Effector memory CD8-positive, alpha-beta T cell (primary cell): ENCODE measurements at regions not wholly inside any gene's neighbourhood (a gene's known extent, or its start where the extent isn't known, plus 50 kb on each side); places are given as distances from the start of the nearest gene placed in this dataset.

ENCODE experiments used
- ATAC-seq: fragments of 150-1000 bp; cut with Tn5 transposase; replicated peaks from 2 replicates; pipeline ENCODE4 v1.10.0; 2021; ENCODE audit warnings: mild to moderate bottlenecking, moderate library complexity
- DNase-seq, 3 experiments: peaks; one replicate each; pipeline ENCODE4 v3.0.0; 2021
- H3K27ac Mint-ChIP-seq, 2 donors: one replicate each; pipeline ENCODE4 v1.8.0; 2022; ENCODE audit warnings: mild to moderate bottlenecking in 2 of 2, mixed read lengths in 2 of 2, moderate library complexity in 2 of 2
- H3K27me3 Mint-ChIP-seq, 2 donors: one replicate each; pipeline ENCODE4 v1.8.0; 2022; ENCODE audit warnings: mixed read lengths in 2 of 2
- H3K36me3 Mint-ChIP-seq: one replicate; pipeline ENCODE4 v1.8.0; 2022; ENCODE audit warnings: mild to moderate bottlenecking, moderate library complexity, mixed read lengths; ENCODE audit not compliant: insufficient read depth
- H3K4me1 Mint-ChIP-seq, 2 donors: one replicate each; pipeline ENCODE4 v1.8.0; 2022; ENCODE audit warnings: low read depth in 2 of 2, mixed read lengths in 2 of 2
- H3K4me3 Mint-ChIP-seq, 2 donors: one replicate each; pipeline ENCODE4 v1.8.0; 2022; ENCODE audit warnings: mild to moderate bottlenecking in 2 of 2, mixed read lengths in 2 of 2, moderate library complexity in 2 of 2
- H3K9me3 Mint-ChIP-seq, 2 donors: one replicate each; pipeline ENCODE4 v1.8.0; 2022; ENCODE audit warnings: mixed read lengths in 2 of 2

DNA sequence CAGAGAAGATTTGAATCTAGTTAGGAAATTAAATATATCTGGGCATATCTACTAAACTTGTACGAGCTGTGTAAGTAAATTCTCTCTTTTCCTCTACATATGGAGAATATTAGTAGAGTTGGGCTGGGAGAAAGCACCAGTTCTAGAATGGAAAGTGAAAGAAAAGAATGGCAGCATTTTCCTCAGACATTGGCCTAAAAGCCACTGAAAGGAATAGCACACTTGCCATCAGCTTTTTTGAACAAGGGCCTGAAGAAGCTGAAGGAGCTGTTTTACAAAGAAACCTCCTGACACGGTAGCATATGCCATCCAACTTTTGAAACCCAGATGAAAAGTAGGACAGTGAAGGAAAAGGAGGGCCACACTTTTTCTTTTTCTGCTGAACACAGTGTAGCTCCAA, 1563.7 kb upstream of the TENM4 start:
- Mint-ChIP-seq H3K27me3 (no peaks in the 10 kb centered on the region), H3K9me3 (peaks cover 0 to 5% of the 10 kb centered on the region in 2 donors), H3K4me3 (no peak overlapping the region), H3K36me3 (no peaks in the 10 kb centered on the region), H3K27ac (no peak overlapping the region), H3K4me1 (no peaks in the 10 kb centered on the region)
- ATAC-seq: no peak
- no peak for DNase-seq

DNA sequence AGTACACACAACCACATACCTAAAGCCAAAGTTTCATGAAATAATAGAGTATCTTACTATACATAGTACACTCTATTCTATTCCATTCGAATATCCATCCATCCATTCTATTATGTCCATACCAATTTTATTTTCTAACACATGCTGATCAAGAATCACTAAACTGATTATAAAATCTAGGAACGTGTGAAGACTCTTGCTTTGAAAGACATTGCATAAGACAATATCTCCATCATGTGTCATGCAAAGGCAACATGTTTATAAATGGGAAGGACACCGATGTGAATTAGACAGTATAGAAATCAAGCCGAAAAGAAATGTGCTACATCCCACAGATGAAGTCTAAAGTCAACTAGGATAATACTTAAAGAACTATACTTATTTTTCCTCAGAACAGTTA, 1561.5 kb upstream of the TENM4 start:
- no peaks in the 10 kb centered on the region for H3K4me1 Mint-ChIP-seq
- H3K9me3 Mint-ChIP-seq: peaks cover 7 to 8% of the 10 kb centered on the region in 2 donors
- ATAC-seq (no peak), DNase-seq (no peak)
- H3K36me3 Mint-ChIP-seq: no peaks in the 10 kb centered on the region
- no peak overlapping the region for H3K27ac Mint-ChIP-seq
- no peak overlapping the region for H3K4me3 Mint-ChIP-seq
- H3K27me3 Mint-ChIP-seq: no peaks in the 10 kb centered on the region

DNA sequence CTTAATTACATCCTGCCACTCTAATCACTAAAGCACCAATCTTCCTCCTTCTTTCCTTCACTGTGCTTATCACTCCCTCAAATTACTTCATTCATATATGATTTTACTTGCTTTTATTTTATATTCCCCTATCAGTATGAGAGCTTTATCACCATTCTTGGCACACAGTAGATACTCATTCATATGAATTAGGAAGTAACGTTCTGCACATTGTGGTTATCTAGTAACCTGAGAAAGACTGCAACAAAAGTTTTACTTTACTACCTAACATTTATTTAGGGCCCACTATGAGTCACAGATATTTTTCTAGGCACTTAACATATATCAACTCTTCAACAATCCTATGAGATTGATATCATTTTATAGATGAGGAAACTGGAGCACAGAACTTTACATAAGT, 1559.9 kb upstream of the TENM4 start:
- no peaks in the 10 kb centered on the region for H3K27me3 Mint-ChIP-seq
- ATAC-seq (no peak), DNase-seq (no peak)
- no peaks in the 10 kb centered on the region for H3K36me3 Mint-ChIP-seq
- peaks cover 5 to 7% of the 10 kb centered on the region in 2 donors for H3K9me3 Mint-ChIP-seq
- no peak overlapping the region for H3K27ac Mint-ChIP-seq
- H3K4me3 Mint-ChIP-seq: no peak overlapping the region
- H3K4me1 Mint-ChIP-seq: no peaks in the 10 kb centered on the region

DNA sequence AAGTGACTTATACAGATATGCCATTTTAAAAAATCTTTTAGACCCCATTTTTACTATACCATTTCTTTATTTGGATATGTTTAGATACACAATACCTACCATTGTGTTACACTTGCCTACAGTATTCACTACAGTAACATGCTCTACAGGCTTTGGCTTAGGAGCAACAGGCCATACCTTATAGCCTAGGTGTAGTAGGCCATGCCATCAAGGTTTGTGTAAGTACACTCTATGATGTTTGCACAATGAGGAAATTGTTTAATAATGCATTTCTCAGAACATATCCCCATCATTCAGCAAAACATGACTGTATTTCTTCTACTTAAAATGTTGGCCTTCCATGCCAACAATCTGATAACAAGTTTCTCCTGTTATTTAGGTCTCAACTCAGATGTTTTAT, 1559.5 kb upstream of the TENM4 start:
- DNase-seq (no peak), ATAC-seq (no peak)
- H3K27ac Mint-ChIP-seq: no peak overlapping the region
- H3K36me3 Mint-ChIP-seq: no peaks in the 10 kb centered on the region
- H3K9me3 Mint-ChIP-seq: peaks cover 5 to 7% of the 10 kb centered on the region in 2 donors
- no peak overlapping the region for H3K4me3 Mint-ChIP-seq
- H3K27me3 Mint-ChIP-seq: no peaks in the 10 kb centered on the region
- no peaks in the 10 kb centered on the region for H3K4me1 Mint-ChIP-seq

DNA sequence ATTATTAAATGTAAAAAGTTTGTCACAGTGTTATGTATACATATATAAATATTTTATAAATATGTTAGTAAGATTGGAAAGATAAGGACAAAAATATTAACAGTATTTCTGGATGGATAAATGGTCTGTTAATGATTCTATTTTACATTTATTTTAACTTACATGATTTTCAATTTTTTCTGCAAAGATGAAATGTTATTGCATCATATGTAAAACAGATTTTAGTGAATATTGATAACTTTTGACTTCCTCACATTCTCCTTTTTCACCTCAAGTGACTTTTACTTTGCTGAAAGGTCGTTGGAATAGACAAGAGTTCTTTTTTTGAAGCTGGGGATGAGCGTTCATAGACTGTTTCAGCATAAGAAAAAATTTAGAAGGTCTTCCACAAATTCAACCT, 1554.7 kb upstream of the TENM4 start:
- Mint-ChIP-seq H3K4me3 (no peak overlapping the region), H3K27me3 (no peaks in the 10 kb centered on the region), H3K27ac (no peak overlapping the region), H3K4me1 (no peaks in the 10 kb centered on the region), H3K9me3 (peaks cover 8 to 12% of the 10 kb centered on the region in 2 donors), H3K36me3 (no peaks in the 10 kb centered on the region)
- ATAC-seq (no peak), DNase-seq (no peak)

DNA sequence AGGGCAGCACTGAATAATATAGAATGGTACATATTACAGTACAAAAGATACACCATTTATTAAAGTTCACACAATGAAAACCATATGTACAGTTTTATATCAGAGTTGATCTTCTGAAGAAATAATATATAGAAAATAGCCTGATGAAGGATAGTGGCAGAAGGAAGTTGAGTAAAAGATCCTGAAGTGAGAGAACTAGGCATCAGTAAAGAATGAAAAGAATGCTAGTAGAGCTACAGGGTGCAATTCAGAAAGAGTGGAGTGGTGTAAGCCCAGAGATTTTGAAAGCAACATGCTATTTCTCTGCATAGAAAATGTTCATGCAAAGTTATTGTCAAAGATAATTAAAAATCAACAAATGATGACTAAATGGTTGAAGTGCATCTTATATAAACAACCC, 1552.7 kb upstream of the TENM4 start:
- Mint-ChIP-seq H3K4me3 (no peak overlapping the region), H3K36me3 (peaks cover 3% of the 10 kb centered on the region), H3K9me3 (peaks cover 11 to 24% of the 10 kb centered on the region in 2 donors), H3K27me3 (no peaks in the 10 kb centered on the region), H3K27ac (no peak overlapping the region), H3K4me1 (no peaks in the 10 kb centered on the region)
- ATAC-seq: no peak
- no peak for DNase-seq

DNA sequence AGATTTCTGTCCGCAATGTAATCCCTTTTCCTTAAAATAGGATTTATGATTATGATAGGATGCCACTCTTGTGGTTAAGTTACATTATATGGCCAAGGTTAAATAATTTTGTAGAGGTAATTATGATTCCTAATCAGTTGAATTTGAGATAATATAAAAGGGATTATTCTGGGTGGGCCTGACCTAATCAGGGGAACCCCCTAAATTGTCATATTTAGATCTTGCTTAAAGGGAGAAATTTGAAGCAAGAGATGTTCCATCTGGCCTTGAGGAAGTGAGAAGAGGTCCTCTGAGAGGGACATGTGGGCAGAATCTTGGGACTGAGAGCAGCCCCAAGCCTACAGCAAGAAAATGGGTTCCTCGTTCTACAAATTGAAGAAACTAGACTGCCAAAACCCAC, 1550.1 kb upstream of the TENM4 start:
- no peaks in the 10 kb centered on the region for H3K27me3 Mint-ChIP-seq
- no peak for ATAC-seq
- DNase-seq: no peak
- no peak overlapping the region for H3K27ac Mint-ChIP-seq
- H3K9me3 Mint-ChIP-seq: peaks cover 11 to 28% of the 10 kb centered on the region in 2 donors
- no peak overlapping the region for H3K4me3 Mint-ChIP-seq
- H3K36me3 Mint-ChIP-seq: peaks cover 3% of the 10 kb centered on the region
- no peaks in the 10 kb centered on the region for H3K4me1 Mint-ChIP-seq

DNA sequence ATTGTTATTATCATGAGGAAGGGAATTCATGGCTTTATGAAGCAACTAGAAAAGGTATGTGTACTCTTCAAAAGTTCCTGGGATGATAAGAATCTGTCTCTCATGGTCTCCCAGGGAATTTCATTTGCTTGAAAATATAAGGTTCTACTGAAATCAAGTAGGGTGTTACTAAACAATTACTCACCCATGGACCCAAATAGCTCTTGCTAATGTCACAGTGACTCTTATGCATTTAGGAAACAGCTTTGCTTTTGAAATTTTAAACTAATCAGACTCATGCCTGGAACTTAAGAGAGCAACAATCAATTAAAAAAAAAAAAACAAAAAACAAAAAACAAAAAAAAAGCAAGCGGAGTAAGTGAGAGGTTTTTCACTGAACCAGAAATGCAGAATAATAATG, 1546.3 kb upstream of the TENM4 start:
- ATAC-seq (no peak), DNase-seq (no peak)
- Mint-ChIP-seq H3K4me1 (no peaks in the 10 kb centered on the region), H3K9me3 (peaks cover 11 to 35% of the 10 kb centered on the region in 2 donors), H3K36me3 (peaks cover 3% of the 10 kb centered on the region), H3K27me3 (no peaks in the 10 kb centered on the region), H3K4me3 (no peak overlapping the region), H3K27ac (no peak overlapping the region)

DNA sequence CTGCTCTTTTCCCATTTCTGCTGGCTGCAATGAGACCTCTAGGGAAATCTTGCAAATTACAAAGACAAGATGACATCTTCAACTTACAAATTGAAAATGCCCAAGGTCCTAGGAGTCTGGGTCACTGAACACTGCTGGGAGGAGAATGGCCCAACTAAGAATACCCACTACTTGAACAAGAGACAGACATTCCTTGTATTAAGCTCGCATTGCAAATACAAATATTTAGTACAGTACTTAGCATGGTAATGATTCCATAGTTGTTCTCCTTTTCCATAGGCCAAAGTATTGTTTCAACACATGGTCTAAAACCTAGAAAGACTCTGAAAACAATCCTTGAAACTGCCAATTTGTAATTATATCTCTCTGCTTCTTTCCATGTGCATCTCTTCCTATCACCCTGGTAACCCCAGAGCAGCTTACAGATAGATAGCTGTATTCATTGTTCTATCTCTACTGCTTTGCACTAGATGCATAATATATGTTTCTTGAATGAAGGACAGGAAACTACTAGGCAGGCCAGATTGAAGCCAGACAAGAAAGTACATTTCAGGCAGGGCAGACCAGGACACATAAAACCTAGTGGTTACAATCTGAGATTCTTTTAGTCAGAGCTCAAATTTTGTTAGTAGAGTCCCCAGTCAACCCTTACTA, 1545.7 kb upstream of the TENM4 start:
- no peak for DNase-seq
- Mint-ChIP-seq H3K4me1 (no peaks in the 10 kb centered on the region), H3K27me3 (no peaks in the 10 kb centered on the region), H3K9me3 (peaks cover 11 to 35% of the 10 kb centered on the region in 2 donors), H3K4me3 (no peak overlapping the region), H3K36me3 (peaks cover 3% of the 10 kb centered on the region), H3K27ac (no peak overlapping the region)
- ATAC-seq: no peak

DNA sequence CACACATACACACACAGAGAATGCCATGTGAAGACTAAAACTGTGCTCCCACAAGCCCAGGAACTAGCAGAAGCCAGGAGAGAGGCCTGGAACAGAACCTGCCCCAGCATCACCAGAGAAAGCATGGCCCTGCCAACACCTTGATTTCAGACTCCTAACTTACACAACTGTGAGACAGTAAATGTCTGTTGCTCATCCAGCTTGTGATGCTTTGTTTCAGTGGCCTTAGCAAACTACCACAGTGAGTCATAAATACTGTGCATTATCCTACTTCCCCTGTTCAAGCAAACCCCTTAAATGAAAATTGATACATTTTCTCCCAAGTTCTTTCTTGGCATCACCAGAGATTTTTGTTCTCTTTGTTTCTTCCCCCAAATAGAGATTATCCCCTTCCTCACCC, 1539.4 kb upstream of the TENM4 start:
- Mint-ChIP-seq H3K27ac (no peak overlapping the region), H3K9me3 (peaks cover 7 to 12% of the 10 kb centered on the region in 2 donors), H3K36me3 (no peaks in the 10 kb centered on the region), H3K4me1 (no peaks in the 10 kb centered on the region), H3K4me3 (no peak overlapping the region), H3K27me3 (no peaks in the 10 kb centered on the region)
- no peak for ATAC-seq
- no peak for DNase-seq

DNA sequence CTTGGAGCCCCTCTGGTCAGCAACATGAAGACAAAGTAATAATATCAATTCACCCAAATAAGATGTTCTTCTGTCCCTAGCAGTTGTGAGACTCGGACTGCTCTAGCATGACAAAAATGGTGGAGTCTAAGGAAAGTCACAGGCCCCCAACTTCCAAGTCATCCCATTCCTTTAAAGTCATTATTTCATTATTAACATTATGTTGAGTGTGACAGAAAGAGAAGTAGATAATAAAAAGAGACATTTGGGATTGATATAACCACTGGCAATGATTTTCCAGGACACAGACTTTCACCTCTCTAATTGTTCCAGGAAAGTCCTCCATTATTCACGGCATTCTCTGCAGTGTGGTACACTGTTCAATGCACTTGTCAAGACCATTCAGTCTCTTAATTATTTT, 1533.0 kb upstream of the TENM4 start:
- no peak for ATAC-seq
- Mint-ChIP-seq H3K27ac (no peak overlapping the region), H3K27me3 (no peaks in the 10 kb centered on the region), H3K4me3 (no peak overlapping the region), H3K4me1 (no peaks in the 10 kb centered on the region), H3K36me3 (no peaks in the 10 kb centered on the region), H3K9me3 (peaks cover 5 to 8% of the 10 kb centered on the region in 2 donors)
- DNase-seq: no peak

DNA sequence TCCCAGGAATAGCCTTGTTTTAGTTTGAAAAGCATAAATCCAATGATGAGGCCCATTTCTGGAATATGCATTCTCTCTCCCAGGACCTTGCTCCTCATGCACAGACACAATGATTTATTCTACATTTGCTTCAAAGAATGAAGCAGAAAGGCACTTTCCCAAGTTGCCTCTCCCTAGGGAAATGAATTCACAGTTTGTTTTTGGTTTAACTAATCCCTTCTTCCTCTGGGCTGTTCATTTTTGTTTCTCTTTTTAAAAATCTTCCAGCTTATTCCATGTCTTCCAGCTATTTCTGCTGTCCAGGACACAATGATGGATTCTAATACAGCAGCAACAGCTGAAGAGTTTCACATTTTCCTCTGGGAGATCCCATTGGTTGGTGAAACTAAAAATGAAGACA, 1529.2 kb upstream of the TENM4 start:
- Mint-ChIP-seq H3K36me3 (no peaks in the 10 kb centered on the region), H3K27me3 (no peaks in the 10 kb centered on the region), H3K9me3 (peaks cover 1 to 10% of the 10 kb centered on the region in 2 donors), H3K4me3 (no peak overlapping the region), H3K4me1 (no peaks in the 10 kb centered on the region), H3K27ac (no peak overlapping the region)
- DNase-seq: no peak
- ATAC-seq: no peak

DNA sequence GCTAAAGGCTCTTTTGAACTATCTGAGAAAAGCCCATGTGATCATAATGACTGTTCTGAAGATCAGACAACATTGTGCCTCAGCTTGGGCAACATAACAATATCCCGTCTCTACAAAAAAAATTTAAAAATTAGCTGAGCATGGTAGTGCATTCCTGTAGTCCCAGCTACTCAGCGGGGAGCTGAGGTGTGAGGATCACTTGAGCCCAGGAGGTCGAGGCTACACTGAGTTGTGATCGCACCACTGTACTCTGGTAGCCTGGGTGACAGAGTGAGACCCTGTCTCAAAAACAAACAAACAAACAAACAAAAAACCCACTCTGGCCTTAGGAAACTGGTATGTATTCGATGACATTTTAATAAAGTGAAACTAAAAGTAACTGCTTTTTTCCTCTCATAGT, 1526.8 kb upstream of the TENM4 start:
- H3K4me3 Mint-ChIP-seq: no peak overlapping the region
- no peak overlapping the region for H3K27ac Mint-ChIP-seq
- H3K9me3 Mint-ChIP-seq: peaks cover 10 to 22% of the 10 kb centered on the region in 2 donors
- no peaks in the 10 kb centered on the region for H3K27me3 Mint-ChIP-seq
- H3K4me1 Mint-ChIP-seq: no peaks in the 10 kb centered on the region
- no peaks in the 10 kb centered on the region for H3K36me3 Mint-ChIP-seq
- DNase-seq (no peak), ATAC-seq (no peak)

DNA sequence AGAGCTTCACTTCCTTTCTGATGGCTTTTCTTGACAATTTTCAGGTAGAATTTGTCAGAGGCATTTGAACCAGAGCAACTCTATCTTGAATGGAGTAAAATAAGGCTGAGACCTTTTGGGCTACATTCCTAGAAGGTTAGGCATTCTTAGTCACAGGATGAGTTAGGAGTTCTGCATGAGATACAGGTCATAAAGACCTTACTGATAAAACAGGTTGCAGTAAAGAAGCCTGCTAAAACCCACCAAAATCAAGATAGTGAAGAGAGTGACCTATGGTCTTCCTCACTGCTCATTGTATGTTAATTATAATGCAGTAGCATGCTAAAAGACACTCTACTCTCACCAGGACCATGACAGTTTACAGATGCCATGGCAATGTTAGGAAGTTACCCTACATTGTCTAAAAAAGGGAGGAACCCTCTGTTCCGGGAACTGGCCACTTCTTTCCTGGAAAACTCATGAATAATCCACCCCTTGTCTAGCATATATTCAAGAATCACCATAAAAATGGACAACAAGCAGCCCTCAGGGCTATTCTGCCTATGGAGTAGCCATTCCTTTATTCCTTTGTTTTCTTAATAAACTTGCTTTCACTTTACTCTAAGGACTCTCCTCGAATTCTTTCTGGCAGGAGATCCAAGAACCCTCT, 1519.7 kb upstream of the TENM4 start:
- Mint-ChIP-seq H3K4me3 (no peak overlapping the region), H3K36me3 (no peaks in the 10 kb centered on the region), H3K27ac (no peak overlapping the region), H3K4me1 (no peaks in the 10 kb centered on the region), H3K27me3 (no peaks in the 10 kb centered on the region), H3K9me3 (peaks cover 10 to 20% of the 10 kb centered on the region in 2 donors)
- DNase-seq (no peak), ATAC-seq (no peak)
